ENCODE measurements at regions not wholly inside any gene's neighbourhood (a gene's known extent, or its start where the extent isn't known, plus 50 kb on each side); places are given as distances from the start of the nearest gene placed in this dataset.

GRCh38 chr21:43312011-43312410, 114.9 kb downstream of the SIK1 start:
- Mint-ChIP-seq H3K36me3 (ENCODE audit: low read depth) (peaks cover 1% of the 10 kb centered on the region), H3K27me3 (ENCODE audit: insufficient read depth) (peaks cover 2% of the 10 kb centered on the region), H3K9me3 (peaks cover 4% of the 10 kb centered on the region), H3K4me3 (no peak overlapping the region), H3K4me1 (peaks cover 10% of the 10 kb centered on the region), H3K27ac (no peak overlapping the region)
- no peak for TF ChIP-seq CTCF (conservative IDR thresholded peaks at IDR 0.05)
- no peaks in the 10 kb centered on the region for H3K27me3 ChIP-seq (ENCODE audit: control insufficient read depth, insufficient read depth, low read length, poor library complexity, severe bottlenecking)
- 67 to 74% methylated on average over 3 to 4 of the region's 4 CpGs for WGBS, 2 experiments (ENCODE audit: insufficient coverage in 1 of 2, insufficient read length in 1 of 2)
- no peaks in the 10 kb centered on the region for H3K9me3 ChIP-seq (ENCODE audit: control insufficient read depth, low read length)
- no peaks in the 10 kb centered on the region for H3K36me3 ChIP-seq (ENCODE audit: control insufficient read depth, insufficient read depth, low read length)
- DNase-seq, result no peak
- no peaks in the 10 kb centered on the region for H3K4me1 ChIP-seq (ENCODE audit: control insufficient read depth, insufficient read depth, low read length)
- H3K27ac ChIP-seq (ENCODE audit: low read depth, low read length), result no peak overlapping the region
- H3K4me3 ChIP-seq (ENCODE audit: low read length), result no peak overlapping the region
- H3K9ac ChIP-seq (ENCODE audit: extremely low read depth, low read length, poor library complexity, severe bottlenecking), result no peak overlapping the region

GRCh38 chr21:43311301-43311817, 115.6 kb downstream of the SIK1 start:
- Mint-ChIP-seq H3K27me3 (ENCODE audit: insufficient read depth) (no peaks in the 10 kb centered on the region), H3K4me1 (peaks cover 10% of the 10 kb centered on the region), H3K36me3 (ENCODE audit: low read depth) (no peaks in the 10 kb centered on the region), H3K27ac (no peak overlapping the region), H3K4me3 (no peak overlapping the region), H3K9me3 (no peaks in the 10 kb centered on the region)
- no peak for TF ChIP-seq CTCF (conservative IDR thresholded peaks at IDR 0.05)
- H3K36me3 ChIP-seq (ENCODE audit: control insufficient read depth, insufficient read depth, low read length), result no peaks in the 10 kb centered on the region
- H3K9ac ChIP-seq (ENCODE audit: extremely low read depth, low read length, poor library complexity, severe bottlenecking), result no peak overlapping the region
- no peak overlapping the region for H3K4me3 ChIP-seq (ENCODE audit: low read length)
- no peaks in the 10 kb centered on the region for H3K27me3 ChIP-seq (ENCODE audit: control insufficient read depth, insufficient read depth, low read length, poor library complexity, severe bottlenecking)
- DNase-seq, result no peak
- no peaks in the 10 kb centered on the region for H3K9me3 ChIP-seq (ENCODE audit: control insufficient read depth, low read length)
- H3K4me1 ChIP-seq (ENCODE audit: control insufficient read depth, insufficient read depth, low read length), result no peaks in the 10 kb centered on the region
- H3K27ac ChIP-seq (ENCODE audit: low read depth, low read length), result no peak overlapping the region
- WGBS, 2 experiments (ENCODE audit: insufficient coverage in 1 of 2, insufficient read length in 1 of 2), result 80% methylated on average over 6 to 8 of the region's 8 CpGs

- Histone ChIP-seq H3K4me3 (ENCODE audit: low read length) (no peak overlapping the region), H3K27me3 (ENCODE audit: control insufficient read depth, insufficient read depth, low read length, poor library complexity, severe bottlenecking) (no peaks in the 10 kb centered on the region), H3K4me1 (ENCODE audit: control insufficient read depth, insufficient read depth, low read length) (no peaks in the 10 kb centered on the region), H3K36me3 (ENCODE audit: control insufficient read depth, insufficient read depth, low read length) (no peaks in the 10 kb centered on the region), H3K9me3 (ENCODE audit: control insufficient read depth, low read length) (no peaks in the 10 kb centered on the region), H3K27ac (ENCODE audit: low read depth, low read length) (no peak overlapping the region), H3K9ac (ENCODE audit: extremely low read depth, low read length, poor library complexity, severe bottlenecking) (no peak overlapping the region)
- WGBS, 2 experiments (ENCODE audit: insufficient coverage in 1 of 2, insufficient read length in 1 of 2), result 76 to 82% methylated on average over 5 to 10 of the region's 10 CpGs
- Mint-ChIP-seq H3K4me1 (peaks cover 10% of the 10 kb centered on the region), H3K9me3 (no peaks in the 10 kb centered on the region), H3K27me3 (ENCODE audit: insufficient read depth) (no peaks in the 10 kb centered on the region), H3K4me3 (no peak overlapping the region), H3K27ac (no peak overlapping the region), H3K36me3 (ENCODE audit: low read depth) (no peaks in the 10 kb centered on the region)
- no peak for TF ChIP-seq CTCF (conservative IDR thresholded peaks at IDR 0.05)
- no peak for DNase-seq
These were observed 118.1 kb downstream of the SIK1 start for GRCh38 chr21:43308815-43309283.
